ENCODE measurements at regions not wholly inside any gene's neighbourhood (a gene's known extent, or its start where the extent isn't known, plus 50 kb on each side); places are given as distances from the start of the nearest gene placed in this dataset.

DNA sequence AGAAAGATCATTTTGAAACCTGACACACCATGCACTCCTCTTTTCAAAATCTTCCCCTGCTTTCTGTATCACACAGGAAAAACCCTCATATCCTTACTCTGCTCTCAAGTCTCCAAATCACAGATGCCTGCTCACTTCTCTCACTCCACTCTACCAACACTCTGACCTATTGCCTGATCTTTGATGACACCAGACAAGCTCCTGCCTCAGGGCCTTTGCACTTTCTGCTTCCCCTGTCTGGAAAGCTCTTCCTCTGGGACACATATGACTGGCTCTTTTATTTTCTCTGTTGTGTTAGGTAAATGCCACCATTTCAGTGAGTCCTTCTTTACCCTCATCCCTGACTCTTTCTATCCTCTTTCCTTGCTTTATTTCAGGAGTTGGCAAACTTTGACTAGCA is 1300.7 kb upstream of the ZEB2 start:
- H3K9me3 ChIP-seq, result no peaks in the 10 kb centered on the region
- TF ChIP-seq, protein P1, sequence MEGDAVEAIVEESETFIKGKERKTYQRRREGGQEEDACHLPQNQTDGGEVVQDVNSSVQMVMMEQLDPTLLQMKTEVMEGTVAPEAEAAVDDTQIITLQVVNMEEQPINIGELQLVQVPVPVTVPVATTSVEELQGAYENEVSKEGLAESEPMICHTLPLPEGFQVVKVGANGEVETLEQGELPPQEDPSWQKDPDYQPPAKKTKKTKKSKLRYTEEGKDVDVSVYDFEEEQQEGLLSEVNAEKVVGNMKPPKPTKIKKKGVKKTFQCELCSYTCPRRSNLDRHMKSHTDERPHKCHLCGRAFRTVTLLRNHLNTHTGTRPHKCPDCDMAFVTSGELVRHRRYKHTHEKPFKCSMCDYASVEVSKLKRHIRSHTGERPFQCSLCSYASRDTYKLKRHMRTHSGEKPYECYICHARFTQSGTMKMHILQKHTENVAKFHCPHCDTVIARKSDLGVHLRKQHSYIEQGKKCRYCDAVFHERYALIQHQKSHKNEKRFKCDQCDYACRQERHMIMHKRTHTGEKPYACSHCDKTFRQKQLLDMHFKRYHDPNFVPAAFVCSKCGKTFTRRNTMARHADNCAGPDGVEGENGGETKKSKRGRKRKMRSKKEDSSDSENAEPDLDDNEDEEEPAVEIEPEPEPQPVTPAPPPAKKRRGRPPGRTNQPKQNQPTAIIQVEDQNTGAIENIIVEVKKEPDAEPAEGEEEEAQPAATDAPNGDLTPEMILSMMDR (IDR thresholded peaks at IDR 0.05), result no peak
- TF ChIP-seq POLR2A (IDR thresholded peaks at IDR 0.05), result no peak
- H3K4me1 ChIP-seq, result no peaks in the 10 kb centered on the region
- H3K36me3 ChIP-seq (ENCODE audit: low read depth, missing control alignments), result no peaks in the 10 kb centered on the region
- intact Hi-C loops (cut with DNase I; ENCODE audit: low total_unique reads), result no loop called here
- H3K27me3 ChIP-seq, result no peaks in the 10 kb centered on the region
- no peak overlapping the region for H3K27ac ChIP-seq
- H3K4me3 ChIP-seq, result no peak overlapping the region
- DNase-seq, result no peak

DNA sequence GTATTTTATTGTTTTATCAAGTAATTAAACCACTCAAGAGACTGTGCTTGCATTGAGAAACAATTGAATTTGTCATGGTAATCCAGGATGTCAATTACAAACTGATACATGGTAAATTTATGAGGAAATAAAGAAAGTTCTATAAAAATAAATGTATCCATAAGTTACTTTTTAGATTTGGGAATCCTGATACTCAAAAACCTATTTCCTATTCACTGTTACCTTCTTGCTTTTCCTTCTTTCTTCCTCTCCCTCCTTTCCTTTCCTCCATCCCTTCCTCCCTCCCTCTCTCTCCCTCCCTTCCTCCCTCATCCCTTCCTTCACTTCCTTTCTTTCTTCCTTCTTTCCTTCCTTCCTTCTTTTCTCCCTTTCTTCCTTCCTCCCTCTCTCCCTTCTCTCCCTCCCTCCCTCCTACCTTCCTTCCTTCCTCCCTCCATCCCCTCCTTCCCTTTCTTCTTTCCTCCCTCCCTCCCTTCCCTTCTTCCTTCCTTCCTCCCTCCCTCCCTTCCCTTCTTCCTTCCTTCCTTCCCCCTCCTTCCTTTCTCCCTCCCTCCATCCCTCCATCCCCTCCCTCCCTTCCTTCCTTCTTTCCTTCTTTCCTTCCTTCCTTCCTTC is 1299.1 kb upstream of the ZEB2 start:
- Histone ChIP-seq H3K4me3 (no peak overlapping the region), H3K27ac (no peak overlapping the region), H3K27me3 (no peaks in the 10 kb centered on the region), H3K9me3 (no peaks in the 10 kb centered on the region), H3K36me3 (ENCODE audit: low read depth, missing control alignments) (no peaks in the 10 kb centered on the region), H3K4me1 (no peaks in the 10 kb centered on the region)
- DNase-seq, result no peak
- intact Hi-C loops (cut with DNase I; ENCODE audit: low total_unique reads), result no loop called here
- no peak for TF ChIP-seq POLR2A (IDR thresholded peaks at IDR 0.05)
- TF ChIP-seq, protein P1 (IDR thresholded peaks at IDR 0.05), result no peak

DNA sequence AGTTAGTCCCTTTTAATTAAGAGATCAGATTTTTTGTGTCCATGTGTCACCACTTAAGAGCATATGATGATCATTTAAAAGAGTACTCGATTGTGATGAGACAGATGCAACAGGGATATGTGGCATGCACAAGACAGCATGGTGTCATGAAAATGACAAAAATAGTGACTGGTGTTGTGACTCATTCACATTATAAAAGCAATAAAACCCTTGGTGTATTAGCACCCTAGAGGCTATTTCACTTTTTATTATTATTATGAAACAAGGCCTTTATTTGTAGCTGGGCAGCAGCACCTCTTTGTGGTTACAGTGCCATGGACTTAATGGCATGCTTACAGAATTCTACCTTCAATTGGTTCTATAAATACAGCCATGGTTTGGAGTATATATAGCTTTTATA is 1296.0 kb upstream of the ZEB2 start:
- Histone ChIP-seq H3K36me3 (ENCODE audit: low read depth, missing control alignments) (no peaks in the 10 kb centered on the region), H3K4me3 (no peak overlapping the region), H3K4me1 (no peaks in the 10 kb centered on the region), H3K9me3 (no peaks in the 10 kb centered on the region), H3K27me3 (no peaks in the 10 kb centered on the region), H3K27ac (no peak overlapping the region)
- 92% methylated on average over 1 of the region's 1 CpG for WGBS, 2 donors
- intact Hi-C loops (cut with DNase I; ENCODE audit: low total_unique reads), result no loop called here
- TF ChIP-seq, protein P1 (IDR thresholded peaks at IDR 0.05), result no peak
- no peak for TF ChIP-seq POLR2A (IDR thresholded peaks at IDR 0.05)
- no peak for DNase-seq

DNA sequence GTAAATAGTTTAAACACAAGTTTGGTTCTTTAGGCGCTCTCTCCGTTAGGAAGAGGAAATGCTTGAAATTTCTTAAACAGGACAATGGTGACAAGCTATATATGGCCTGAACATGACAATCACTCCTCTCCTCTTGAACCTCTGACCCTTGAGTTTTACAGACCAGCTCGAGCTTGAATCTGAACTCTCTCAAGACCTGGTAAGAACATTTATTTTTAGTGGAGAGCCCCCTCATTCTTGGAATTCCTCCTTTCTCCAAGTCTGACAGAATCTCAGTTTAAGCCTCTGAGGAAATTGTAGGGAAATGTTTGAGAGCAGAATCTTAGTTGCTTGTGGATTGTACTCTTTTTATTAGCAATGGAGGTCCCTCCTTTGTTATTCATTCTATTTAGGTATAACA is 1293.6 kb upstream of the ZEB2 start:
- 68% methylated on average over 3 of the region's 3 CpGs for WGBS, 2 donors
- Histone ChIP-seq H3K36me3 (ENCODE audit: low read depth, missing control alignments) (no peaks in the 10 kb centered on the region), H3K4me3 (no peak overlapping the region), H3K4me1 (no peaks in the 10 kb centered on the region), H3K9me3 (no peaks in the 10 kb centered on the region), H3K27me3 (no peaks in the 10 kb centered on the region), H3K27ac (no peak overlapping the region)
- no peak for DNase-seq
- TF ChIP-seq POLR2A (IDR thresholded peaks at IDR 0.05), result no peak
- TF ChIP-seq, protein P1 (IDR thresholded peaks at IDR 0.05), result no peak
- intact Hi-C loops (cut with DNase I; ENCODE audit: low total_unique reads), result no loop called here

DNA sequence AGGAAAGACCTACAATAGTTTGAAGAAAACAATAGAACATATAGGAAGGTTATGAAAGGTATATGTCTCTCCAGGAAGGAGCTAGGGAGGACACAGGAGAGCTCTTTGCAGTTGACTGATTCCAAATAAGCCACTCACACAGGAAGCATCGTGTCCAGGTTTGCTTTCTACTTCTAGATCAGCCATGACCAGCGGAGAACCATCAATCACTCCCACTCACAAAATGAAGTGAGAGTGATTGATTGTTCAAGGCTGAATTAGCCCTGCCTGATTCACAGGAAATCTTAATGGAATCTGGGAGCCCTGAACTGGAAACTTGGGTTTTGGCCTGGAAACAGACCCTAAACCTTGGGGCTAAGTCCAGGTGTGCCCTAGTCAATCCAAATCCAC is 1292.2 kb upstream of the ZEB2 start:
- H3K27ac ChIP-seq, result no peak overlapping the region
- no peaks in the 10 kb centered on the region for H3K36me3 ChIP-seq (ENCODE audit: low read depth, missing control alignments)
- 82 to 100% methylated on average over 2 of the region's 2 CpGs for WGBS, 2 donors
- intact Hi-C loops (cut with DNase I; ENCODE audit: low total_unique reads), result no loop called here
- DNase-seq, result no peak
- no peaks in the 10 kb centered on the region for H3K27me3 ChIP-seq
- TF ChIP-seq, protein P1 (IDR thresholded peaks at IDR 0.05), result no peak
- no peak for TF ChIP-seq POLR2A (IDR thresholded peaks at IDR 0.05)
- H3K4me1 ChIP-seq, result no peaks in the 10 kb centered on the region
- H3K9me3 ChIP-seq, result no peaks in the 10 kb centered on the region
- no peak overlapping the region for H3K4me3 ChIP-seq

All from testis (tissue), 2 donors.